ENCODE measurements at regions not wholly inside any gene's neighbourhood (a gene's known extent, or its start where the extent isn't known, plus 50 kb on each side); places are given as distances from the start of the nearest gene placed in this dataset.

- Histone ChIP-seq H3K4me3 (ENCODE audit: low read length in 3 of 3) (no peak overlapping the region), H3K27ac (ENCODE audit: low read depth in 2 of 2, low read length in 2 of 2) (no peak overlapping the region), H3K4me1 (ENCODE audit: control insufficient read depth in 2 of 3, insufficient read depth in 2 of 3, low read depth in 1 of 3, low read length in 3 of 3) (no peaks in the 10 kb centered on the region), H3K36me3 (ENCODE audit: control insufficient read depth in 2 of 3, insufficient read depth in 3 of 3, low read length in 3 of 3) (no peaks in the 10 kb centered on the region), H3K9ac (ENCODE audit: low read length in 3 of 3) (no peak overlapping the region), H3K9me3 (ENCODE audit: control insufficient read depth in 2 of 3, insufficient read depth in 1 of 3, low read length in 3 of 3) (peaks cover 0 to 6% (median 0%) of the 10 kb centered on the region in 3 donors), H3K27me3 (ENCODE audit: control insufficient read depth, insufficient read depth, low read length) (no peaks in the 10 kb centered on the region)
- FAIRE-seq (no peak), DNase-seq (no peak)
- intact Hi-C loops (cut with DNase I) = no loop called here
- TF ChIP-seq, protein P1, sequence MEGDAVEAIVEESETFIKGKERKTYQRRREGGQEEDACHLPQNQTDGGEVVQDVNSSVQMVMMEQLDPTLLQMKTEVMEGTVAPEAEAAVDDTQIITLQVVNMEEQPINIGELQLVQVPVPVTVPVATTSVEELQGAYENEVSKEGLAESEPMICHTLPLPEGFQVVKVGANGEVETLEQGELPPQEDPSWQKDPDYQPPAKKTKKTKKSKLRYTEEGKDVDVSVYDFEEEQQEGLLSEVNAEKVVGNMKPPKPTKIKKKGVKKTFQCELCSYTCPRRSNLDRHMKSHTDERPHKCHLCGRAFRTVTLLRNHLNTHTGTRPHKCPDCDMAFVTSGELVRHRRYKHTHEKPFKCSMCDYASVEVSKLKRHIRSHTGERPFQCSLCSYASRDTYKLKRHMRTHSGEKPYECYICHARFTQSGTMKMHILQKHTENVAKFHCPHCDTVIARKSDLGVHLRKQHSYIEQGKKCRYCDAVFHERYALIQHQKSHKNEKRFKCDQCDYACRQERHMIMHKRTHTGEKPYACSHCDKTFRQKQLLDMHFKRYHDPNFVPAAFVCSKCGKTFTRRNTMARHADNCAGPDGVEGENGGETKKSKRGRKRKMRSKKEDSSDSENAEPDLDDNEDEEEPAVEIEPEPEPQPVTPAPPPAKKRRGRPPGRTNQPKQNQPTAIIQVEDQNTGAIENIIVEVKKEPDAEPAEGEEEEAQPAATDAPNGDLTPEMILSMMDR (IDR thresholded peaks at IDR 0.05; ENCODE audit: borderline replicate concordance, extremely low read depth, insufficient read depth) = no peak
Observed at GRCh38 chr4:34365946-34366345, 1878.4 kb downstream of the ARAP2 start.

- Histone ChIP-seq H3K4me3 (ENCODE audit: low read length in 3 of 3) (no peak overlapping the region), H3K4me1 (ENCODE audit: control insufficient read depth in 2 of 3, insufficient read depth in 2 of 3, low read depth in 1 of 3, low read length in 3 of 3) (no peaks in the 10 kb centered on the region), H3K27me3 (ENCODE audit: control insufficient read depth, insufficient read depth, low read length) (no peaks in the 10 kb centered on the region), H3K36me3 (ENCODE audit: control insufficient read depth in 2 of 3, insufficient read depth in 3 of 3, low read length in 3 of 3) (no peaks in the 10 kb centered on the region), H3K9me3 (ENCODE audit: control insufficient read depth in 2 of 3, insufficient read depth in 1 of 3, low read length in 3 of 3) (no peaks in the 10 kb centered on the region), H3K27ac (ENCODE audit: low read depth in 2 of 2, low read length in 2 of 2) (no peak overlapping the region), H3K9ac (ENCODE audit: low read length in 3 of 3) (no peak overlapping the region)
- intact Hi-C loops (cut with DNase I) = no loop called here
- TF ChIP-seq, protein P1 (IDR thresholded peaks at IDR 0.05; ENCODE audit: borderline replicate concordance, extremely low read depth, insufficient read depth) = no peak
- FAIRE-seq = no peak
- DNase-seq = no peak
Observed at GRCh38 chr4:34371676-34372075, 1872.6 kb downstream of the ARAP2 start.

DNA sequence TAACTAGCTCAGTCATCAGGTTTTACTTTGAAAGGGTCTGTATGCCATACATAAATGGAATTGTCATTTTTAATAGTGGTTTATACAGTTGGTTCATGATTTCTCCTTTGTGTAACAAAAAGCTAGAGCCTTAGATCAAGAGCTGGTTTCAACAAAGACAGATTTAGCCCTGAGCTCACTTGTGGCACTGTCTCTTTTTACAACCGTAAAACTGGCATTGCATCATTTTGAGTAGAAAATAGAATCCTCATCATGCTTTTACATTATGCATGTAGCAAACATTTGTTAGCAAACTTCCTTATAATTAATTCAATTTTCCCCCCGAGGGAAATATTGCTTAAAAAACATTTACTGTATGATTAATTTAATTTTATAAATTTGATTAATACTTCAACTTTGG is 1871.5 kb downstream of the ARAP2 start:
- H3K36me3 ChIP-seq (ENCODE audit: control insufficient read depth in 2 of 3, insufficient read depth in 3 of 3, low read length in 3 of 3) = no peaks in the 10 kb centered on the region
- no peaks in the 10 kb centered on the region for H3K9me3 ChIP-seq (ENCODE audit: control insufficient read depth in 2 of 3, insufficient read depth in 1 of 3, low read length in 3 of 3)
- no peak overlapping the region for H3K9ac ChIP-seq (ENCODE audit: low read length in 3 of 3)
- intact Hi-C loops (cut with DNase I) = no loop called here
- TF ChIP-seq, protein P1 (IDR thresholded peaks at IDR 0.05; ENCODE audit: borderline replicate concordance, extremely low read depth, insufficient read depth) = no peak
- no peaks in the 10 kb centered on the region for H3K27me3 ChIP-seq (ENCODE audit: control insufficient read depth, insufficient read depth, low read length)
- FAIRE-seq (no peak), DNase-seq (no peak)
- no peak overlapping the region for H3K4me3 ChIP-seq (ENCODE audit: low read length in 3 of 3)
- H3K4me1 ChIP-seq (ENCODE audit: control insufficient read depth in 2 of 3, insufficient read depth in 2 of 3, low read depth in 1 of 3, low read length in 3 of 3) = no peaks in the 10 kb centered on the region
- no peak overlapping the region for H3K27ac ChIP-seq (ENCODE audit: low read depth in 2 of 2, low read length in 2 of 2)

- no peaks in the 10 kb centered on the region for H3K27me3 ChIP-seq (ENCODE audit: control insufficient read depth, insufficient read depth, low read length)
- H3K4me3 ChIP-seq (ENCODE audit: low read length in 3 of 3) = no peak overlapping the region
- no peaks in the 10 kb centered on the region for H3K36me3 ChIP-seq (ENCODE audit: control insufficient read depth in 2 of 3, insufficient read depth in 3 of 3, low read length in 3 of 3)
- TF ChIP-seq, protein P1 (IDR thresholded peaks at IDR 0.05; ENCODE audit: borderline replicate concordance, extremely low read depth, insufficient read depth) = no peak
- H3K9me3 ChIP-seq (ENCODE audit: control insufficient read depth in 2 of 3, insufficient read depth in 1 of 3, low read length in 3 of 3) = no peaks in the 10 kb centered on the region
- FAIRE-seq (no peak), DNase-seq (no peak)
- intact Hi-C loops (cut with DNase I) = no loop called here
- H3K27ac ChIP-seq (ENCODE audit: low read depth in 2 of 2, low read length in 2 of 2) = no peak overlapping the region
- H3K9ac ChIP-seq (ENCODE audit: low read length in 3 of 3) = no peak overlapping the region
- H3K4me1 ChIP-seq (ENCODE audit: control insufficient read depth in 2 of 3, insufficient read depth in 2 of 3, low read depth in 1 of 3, low read length in 3 of 3) = no peaks in the 10 kb centered on the region
Observed at GRCh38 chr4:34373456-34373855, 1870.9 kb downstream of the ARAP2 start.

Measured in kidney (tissue), 13 donors.